ENCODE measurements at regions not wholly inside any gene's neighbourhood (a gene's known extent, or its start where the extent isn't known, plus 50 kb on each side); places are given as distances from the start of the nearest gene placed in this dataset.

DNA sequence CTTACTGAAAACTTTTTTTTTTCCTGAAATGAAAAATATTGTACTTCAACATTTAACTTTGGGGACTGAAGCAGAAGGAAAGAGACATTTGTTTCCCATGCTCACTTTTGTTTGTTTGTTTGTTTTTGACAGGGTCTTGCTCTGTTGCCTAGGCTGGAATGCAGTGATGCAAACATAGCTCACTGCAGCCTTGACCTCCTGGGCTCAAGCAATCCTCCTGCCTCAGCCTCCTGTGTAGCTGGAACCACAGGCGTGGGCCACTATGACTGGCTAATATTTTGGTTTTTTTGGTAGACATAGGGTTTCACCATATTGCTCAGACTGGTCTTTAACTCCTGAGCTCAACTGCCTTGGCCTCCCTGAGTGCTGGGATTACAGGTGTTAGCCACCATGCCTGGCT, 70.9 kb upstream of the SPTBN1 start:
- TF ChIP-seq, protein P1, sequence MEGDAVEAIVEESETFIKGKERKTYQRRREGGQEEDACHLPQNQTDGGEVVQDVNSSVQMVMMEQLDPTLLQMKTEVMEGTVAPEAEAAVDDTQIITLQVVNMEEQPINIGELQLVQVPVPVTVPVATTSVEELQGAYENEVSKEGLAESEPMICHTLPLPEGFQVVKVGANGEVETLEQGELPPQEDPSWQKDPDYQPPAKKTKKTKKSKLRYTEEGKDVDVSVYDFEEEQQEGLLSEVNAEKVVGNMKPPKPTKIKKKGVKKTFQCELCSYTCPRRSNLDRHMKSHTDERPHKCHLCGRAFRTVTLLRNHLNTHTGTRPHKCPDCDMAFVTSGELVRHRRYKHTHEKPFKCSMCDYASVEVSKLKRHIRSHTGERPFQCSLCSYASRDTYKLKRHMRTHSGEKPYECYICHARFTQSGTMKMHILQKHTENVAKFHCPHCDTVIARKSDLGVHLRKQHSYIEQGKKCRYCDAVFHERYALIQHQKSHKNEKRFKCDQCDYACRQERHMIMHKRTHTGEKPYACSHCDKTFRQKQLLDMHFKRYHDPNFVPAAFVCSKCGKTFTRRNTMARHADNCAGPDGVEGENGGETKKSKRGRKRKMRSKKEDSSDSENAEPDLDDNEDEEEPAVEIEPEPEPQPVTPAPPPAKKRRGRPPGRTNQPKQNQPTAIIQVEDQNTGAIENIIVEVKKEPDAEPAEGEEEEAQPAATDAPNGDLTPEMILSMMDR (IDR thresholded peaks at IDR 0.05), result no peak
- TF ChIP-seq POLR2A (IDR thresholded peaks at IDR 0.05), result no peak
